ENCODE measurements at regions not wholly inside any gene's neighbourhood (a gene's known extent, or its start where the extent isn't known, plus 50 kb on each side); places are given as distances from the start of the nearest gene placed in this dataset.

DNA sequence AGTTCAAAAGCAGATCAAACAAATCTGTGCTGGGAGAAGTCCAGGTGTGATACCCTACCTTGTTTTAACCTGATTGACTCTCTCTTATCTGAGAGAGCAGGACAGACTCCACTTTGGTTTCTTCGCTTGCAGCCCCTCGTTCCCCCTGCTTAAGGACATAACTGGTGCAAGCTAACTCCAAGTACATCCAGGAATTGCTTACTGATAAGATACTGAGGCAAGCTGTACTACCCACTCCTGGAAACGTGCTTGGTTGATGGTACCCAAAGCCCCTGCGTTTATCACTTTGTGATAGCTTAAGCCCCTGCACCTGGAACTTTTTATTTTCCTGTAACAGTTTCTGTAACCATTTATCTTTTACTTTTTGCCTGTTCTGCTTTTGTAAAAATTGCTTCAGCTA is 157.0 kb upstream of the OLIG3 start:
- Histone ChIP-seq H3K9me3 (peaks cover 0 to 39% (median 23%) of the 10 kb centered on the region in 12 donors), H3K27me3 (no peaks in the 10 kb centered on the region), H3K4me1 (peaks cover 0 to 23% (median 4%) of the 10 kb centered on the region in 12 donors), H3K27ac (peak overlapping the region in 1 of 12 donors; percentile 61), H3K4me3 (no peak overlapping the region), H3K36me3 (no peaks in the 10 kb centered on the region)
- no peak for DNase-seq
- TF ChIP-seq, protein P1, sequence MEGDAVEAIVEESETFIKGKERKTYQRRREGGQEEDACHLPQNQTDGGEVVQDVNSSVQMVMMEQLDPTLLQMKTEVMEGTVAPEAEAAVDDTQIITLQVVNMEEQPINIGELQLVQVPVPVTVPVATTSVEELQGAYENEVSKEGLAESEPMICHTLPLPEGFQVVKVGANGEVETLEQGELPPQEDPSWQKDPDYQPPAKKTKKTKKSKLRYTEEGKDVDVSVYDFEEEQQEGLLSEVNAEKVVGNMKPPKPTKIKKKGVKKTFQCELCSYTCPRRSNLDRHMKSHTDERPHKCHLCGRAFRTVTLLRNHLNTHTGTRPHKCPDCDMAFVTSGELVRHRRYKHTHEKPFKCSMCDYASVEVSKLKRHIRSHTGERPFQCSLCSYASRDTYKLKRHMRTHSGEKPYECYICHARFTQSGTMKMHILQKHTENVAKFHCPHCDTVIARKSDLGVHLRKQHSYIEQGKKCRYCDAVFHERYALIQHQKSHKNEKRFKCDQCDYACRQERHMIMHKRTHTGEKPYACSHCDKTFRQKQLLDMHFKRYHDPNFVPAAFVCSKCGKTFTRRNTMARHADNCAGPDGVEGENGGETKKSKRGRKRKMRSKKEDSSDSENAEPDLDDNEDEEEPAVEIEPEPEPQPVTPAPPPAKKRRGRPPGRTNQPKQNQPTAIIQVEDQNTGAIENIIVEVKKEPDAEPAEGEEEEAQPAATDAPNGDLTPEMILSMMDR (IDR thresholded peaks at IDR 0.05), result no peak
- no peak for TF ChIP-seq POLR2A (IDR thresholded peaks at IDR 0.05)
- intact Hi-C loops (cut with DNase I), result no loop called here
- WGBS, 4 donors, result 21 to 27% (median 24%) methylated on average over 4 of the region's 4 CpGs
- ATAC-seq, result no peak

- Histone ChIP-seq H3K9me3 (peaks cover 0 to 40% (median 23%) of the 10 kb centered on the region in 12 donors), H3K4me1 (peaks cover 0 to 23% (median 4%) of the 10 kb centered on the region in 12 donors), H3K27me3 (no peaks in the 10 kb centered on the region), H3K4me3 (no peak overlapping the region), H3K36me3 (no peaks in the 10 kb centered on the region), H3K27ac (no peak overlapping the region)
- WGBS, 4 donors, result 83 to 91% (median 88%) methylated on average over 9 of the region's 9 CpGs
- no peak for ATAC-seq
- TF ChIP-seq, protein P1 (IDR thresholded peaks at IDR 0.05), result no peak
- TF ChIP-seq POLR2A (IDR thresholded peaks at IDR 0.05), result no peak
- no peak for DNase-seq
- intact Hi-C loops (cut with DNase I), result no loop called here
These were observed 157.6 kb upstream of the OLIG3 start for GRCh38 chr6:137651591-137652335.

GRCh38 chr6:137652961-137653705 is 158.9 kb upstream of the OLIG3 start:
- Histone ChIP-seq H3K9me3 (peaks cover 0 to 40% (median 23%) of the 10 kb centered on the region in 12 donors), H3K36me3 (no peaks in the 10 kb centered on the region), H3K27ac (no peak overlapping the region), H3K4me1 (peaks cover 0 to 19% (median 4%) of the 10 kb centered on the region in 12 donors), H3K4me3 (no peak overlapping the region), H3K27me3 (no peaks in the 10 kb centered on the region)
- no peak for DNase-seq
- 86 to 95% (median 90%) methylated on average over 3 of the region's 3 CpGs for WGBS, 4 donors
- TF ChIP-seq, protein P1 (IDR thresholded peaks at IDR 0.05), result no peak
- no peak for TF ChIP-seq POLR2A (IDR thresholded peaks at IDR 0.05)
- intact Hi-C loops (cut with DNase I), result no loop called here
- ATAC-seq, result no peak

GRCh38 chr6:137653706-137654059 is 159.5 kb upstream of the OLIG3 start:
- WGBS, 4 donors, result 93 to 95% (median 95%) methylated on average over 3 of the region's 3 CpGs
- no peak for DNase-seq
- Histone ChIP-seq H3K4me1 (peaks cover 0 to 13% (median 0%) of the 10 kb centered on the region in 12 donors), H3K36me3 (no peaks in the 10 kb centered on the region), H3K9me3 (peaks cover 0 to 40% (median 23%) of the 10 kb centered on the region in 12 donors), H3K27ac (no peak overlapping the region), H3K27me3 (no peaks in the 10 kb centered on the region), H3K4me3 (no peak overlapping the region)
- no peak for ATAC-seq
- intact Hi-C loops (cut with DNase I), result no loop called here
- TF ChIP-seq, protein P1 (IDR thresholded peaks at IDR 0.05), result no peak
- TF ChIP-seq POLR2A (IDR thresholded peaks at IDR 0.05), result no peak

All from heart left ventricle (tissue), 16 donors.